ENCODE measurements at regions not wholly inside any gene's neighbourhood (a gene's known extent, or its start where the extent isn't known, plus 50 kb on each side); places are given as distances from the start of the nearest gene placed in this dataset.

GRCh38 chr19:23832717-23833327 lies 74.1 kb upstream of the ZNF681 start:
- TF ChIP-seq POLR2A (IDR thresholded peaks at IDR 0.05; ENCODE audit: low read length) (no peak), SREBF2 (IDR thresholded peaks at IDR 0.05) (no peak), EP300 (IDR thresholded peaks at IDR 0.05) (no peak)

All from A549 (cell line).